Ishikawa (cell line): ENCODE measurements at regions not wholly inside any gene's neighbourhood (a gene's known extent, or its start where the extent isn't known, plus 50 kb on each side); places are given as distances from the start of the nearest gene placed in this dataset.

ENCODE experiments used
- CEBPB ChIP-seq: IDR thresholded peaks from 2 replicates; pipeline ENCODE4 v1.6.1; 2012
- CREB1 ChIP-seq: IDR thresholded peaks from 2 replicates; pipeline ENCODE4 v1.6.1; 2012; ENCODE audit warnings: low read depth
- EGR1 ChIP-seq: IDR thresholded peaks from 2 replicates; pipeline ENCODE4 v1.6.1; 2012
- EP300 ChIP-seq: IDR thresholded peaks from 2 replicates; pipeline ENCODE4 v1.6.1; 2012; ENCODE audit warnings: borderline replicate concordance
- FOXM1 ChIP-seq: IDR thresholded peaks from 2 replicates; pipeline ENCODE4 v1.6.1; 2012; ENCODE audit warnings: low read depth, borderline replicate concordance
- NFIC ChIP-seq: IDR thresholded peaks from 2 replicates; pipeline ENCODE4 v1.6.1; 2012
- REST ChIP-seq: IDR thresholded peaks from 2 replicates; pipeline ENCODE4 v1.6.1; 2012; ENCODE audit warnings: low read depth, mild to moderate bottlenecking
- TAF1 ChIP-seq: IDR thresholded peaks from 2 replicates; pipeline ENCODE4 v1.6.1; 2012; ENCODE audit warnings: low read depth, mild to moderate bottlenecking
- TEAD4 ChIP-seq: IDR thresholded peaks from 2 replicates; pipeline ENCODE4 v1.6.1; 2012
- ZBTB7A ChIP-seq: IDR thresholded peaks from 2 replicates; pipeline ENCODE4 v1.6.1; 2012; ENCODE audit warnings: low read depth
- TF ChIP-seq, protein P1 (sequence below): IDR thresholded peaks from 2 replicates; pipeline ENCODE4 v1.6.1; 2012

- TF ChIP-seq EP300 (no peak), TAF1 (no peak), CEBPB (no peak), EGR1 (no peak), CREB1 (no peak), FOXM1 (no peak), ZBTB7A (no peak), TEAD4 (no peak), NFIC (no peak), REST (no peak)
- TF ChIP-seq, protein P1, sequence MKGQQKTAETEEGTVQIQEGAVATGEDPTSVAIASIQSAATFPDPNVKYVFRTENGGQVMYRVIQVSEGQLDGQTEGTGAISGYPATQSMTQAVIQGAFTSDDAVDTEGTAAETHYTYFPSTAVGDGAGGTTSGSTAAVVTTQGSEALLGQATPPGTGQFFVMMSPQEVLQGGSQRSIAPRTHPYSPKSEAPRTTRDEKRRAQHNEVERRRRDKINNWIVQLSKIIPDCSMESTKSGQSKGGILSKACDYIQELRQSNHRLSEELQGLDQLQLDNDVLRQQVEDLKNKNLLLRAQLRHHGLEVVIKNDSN: no peak
These were observed 78.8 kb upstream of the ARHGAP29 start for GRCh38 chr1:94316183-94316582.
